AG08395 (cell line): ENCODE measurements at regions not wholly inside any gene's neighbourhood (a gene's known extent, or its start where the extent isn't known, plus 50 kb on each side); places are given as distances from the start of the nearest gene placed in this dataset.
"Not testable (repeated sequence)": the region's sequence is repeated elsewhere in the genome, so short reads cannot be mapped to it uniquely, and the experiment has no call there.

Experiments used
- DNase-seq: peaks from one replicate; pipeline ENCODE4 v3.0.0; 2012; ENCODE audit warnings: mixed read lengths, low spot score

- no peak for DNase-seq
Observed at GRCh38 chr3:8143186-8143585, 358.4 kb upstream of the LMCD1 start.

DNA sequence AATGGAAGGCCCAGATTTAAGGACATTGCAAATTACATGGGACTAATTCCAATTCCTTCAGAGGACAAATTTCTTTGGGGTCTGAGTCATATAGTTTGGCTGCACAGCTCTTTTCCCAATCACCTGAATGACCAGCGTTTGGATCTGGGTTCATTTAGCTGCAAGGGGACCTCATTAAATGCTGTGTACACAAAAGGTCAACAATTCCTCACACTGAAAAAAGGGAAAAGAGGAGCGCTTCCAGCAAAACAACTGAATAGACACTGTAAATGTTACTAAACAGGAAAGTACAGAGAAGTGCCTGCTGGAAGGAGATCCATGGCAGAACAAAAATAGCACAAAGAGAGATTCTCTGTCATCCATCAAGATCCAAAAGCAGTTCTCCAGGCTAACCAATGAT, 356.0 kb upstream of the LMCD1 start:
- no peak for DNase-seq

- DNase-seq = peak; percentile 18
Observed at GRCh38 chr3:8147711-8148110, 353.9 kb upstream of the LMCD1 start.

DNA sequence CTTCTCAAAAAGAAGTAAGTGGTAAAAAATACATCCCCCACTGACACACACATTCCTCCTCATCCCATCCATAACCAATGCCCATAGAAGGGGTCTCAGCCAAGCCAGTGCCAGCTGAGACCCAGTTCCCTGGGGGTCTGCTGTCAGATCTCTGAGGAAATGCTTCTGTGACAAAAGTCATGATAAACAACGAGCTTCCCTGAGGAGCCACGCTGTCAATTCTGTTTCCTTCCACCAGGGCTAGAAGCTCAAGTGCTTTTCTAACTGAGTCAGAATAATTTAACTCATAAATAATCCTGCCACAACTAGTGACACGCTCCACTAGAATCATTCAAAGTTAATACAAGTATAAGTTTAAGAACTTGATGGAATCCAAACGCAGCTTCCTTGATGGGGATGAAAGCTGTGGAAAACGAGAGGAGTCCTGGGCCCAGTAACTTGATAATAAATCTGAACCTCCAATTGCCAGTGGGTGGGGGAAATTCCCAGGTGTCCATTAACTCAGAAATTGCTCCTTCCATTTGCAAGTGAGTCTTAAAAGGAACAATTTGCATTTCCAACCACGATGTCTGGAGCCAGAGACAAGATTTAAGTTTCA, 348.7 kb upstream of the LMCD1 start:
- no peak for DNase-seq

DNA sequence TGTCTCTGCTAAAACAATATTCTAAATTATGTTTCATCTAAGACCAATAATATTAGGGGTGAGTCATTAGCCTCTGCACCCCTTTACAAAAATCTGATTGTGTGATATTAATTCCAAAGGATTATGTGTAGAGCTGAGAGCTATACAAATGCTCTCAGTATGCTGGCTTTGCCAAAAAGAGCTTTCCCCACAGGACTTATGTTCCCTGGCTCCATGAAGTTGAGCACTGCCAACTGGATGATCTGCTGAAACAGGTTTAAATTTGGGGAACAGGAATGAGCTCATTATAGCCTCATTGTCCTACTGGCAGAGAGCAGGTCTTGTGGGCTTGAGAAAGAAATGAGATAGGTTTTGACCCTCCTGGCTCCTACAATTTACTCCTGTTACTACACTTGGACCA, 347.8 kb upstream of the LMCD1 start:
- no peak for DNase-seq

GRCh38 chr3:8154617-8155016, 347.0 kb upstream of the LMCD1 start:
- DNase-seq = no peak

GRCh38 chr3:8156138-8156537, 345.5 kb upstream of the LMCD1 start:
- no peak for DNase-seq

GRCh38 chr3:8156831-8157230, 344.8 kb upstream of the LMCD1 start:
- DNase-seq = no peak

DNA sequence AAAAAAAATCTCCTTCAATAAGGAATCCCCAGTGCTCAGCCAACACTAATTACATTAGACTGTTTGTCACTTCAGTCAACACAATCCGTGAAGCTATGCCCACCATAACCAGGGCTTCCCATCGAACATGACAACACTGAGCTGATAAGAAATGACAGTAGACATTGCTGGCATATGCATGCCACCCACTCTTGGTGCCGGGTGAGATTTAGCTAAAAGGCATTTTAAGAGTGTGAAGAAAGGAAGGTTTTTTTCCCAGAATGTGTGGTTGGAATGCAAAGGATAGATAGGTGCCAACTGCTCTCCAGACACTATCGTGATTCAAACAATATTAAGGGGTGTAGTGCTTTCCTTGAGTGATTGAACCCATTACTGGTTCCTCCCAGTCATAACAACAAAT, 344.0 kb upstream of the LMCD1 start:
- DNase-seq = no peak

GRCh38 chr3:8164145-8164544, 337.5 kb upstream of the LMCD1 start:
- DNase-seq = no peak

GRCh38 chr3:8166014-8166413, 335.6 kb upstream of the LMCD1 start:
- no peak for DNase-seq

- no peak for DNase-seq
Observed at GRCh38 chr3:8170971-8171508, 330.6 kb upstream of the LMCD1 start.

- DNase-seq = no peak
Observed at GRCh38 chr3:8173892-8174291, 327.7 kb upstream of the LMCD1 start.

DNA sequence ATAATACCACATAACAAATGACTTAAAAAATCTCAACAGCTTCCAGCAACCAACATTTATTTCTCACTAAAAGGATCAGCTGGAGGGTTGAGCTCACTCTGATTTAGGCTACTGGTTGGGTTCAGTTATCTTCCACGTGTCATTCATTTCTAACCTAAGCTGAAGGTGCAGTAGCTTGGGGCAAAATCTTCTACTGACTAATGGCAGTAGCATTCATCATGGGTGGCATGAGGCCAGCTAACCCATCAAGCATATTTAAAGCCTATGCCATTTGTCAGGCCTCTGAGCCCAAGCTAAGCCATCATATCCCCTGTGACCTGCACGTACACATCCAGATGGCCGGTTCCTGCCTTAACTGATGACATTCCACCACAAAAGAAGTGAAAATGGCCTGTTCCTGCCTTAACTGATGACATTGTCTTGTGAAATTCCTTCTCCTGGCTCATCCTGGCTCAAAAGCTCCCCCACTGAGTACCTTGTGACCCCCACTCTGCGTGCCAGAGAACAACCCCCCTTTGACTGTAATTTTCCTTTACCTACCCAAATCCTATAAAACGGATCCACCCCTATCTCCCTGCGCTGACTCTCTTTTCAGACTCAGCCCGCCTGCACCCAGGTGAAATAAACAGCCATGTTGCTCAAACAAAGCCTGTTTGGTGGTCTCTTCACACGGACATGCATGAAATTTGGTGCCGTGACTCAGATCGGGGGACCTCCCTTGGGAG, 324.7 kb upstream of the LMCD1 start:
- not testable (repeated sequence) for DNase-seq

DNA sequence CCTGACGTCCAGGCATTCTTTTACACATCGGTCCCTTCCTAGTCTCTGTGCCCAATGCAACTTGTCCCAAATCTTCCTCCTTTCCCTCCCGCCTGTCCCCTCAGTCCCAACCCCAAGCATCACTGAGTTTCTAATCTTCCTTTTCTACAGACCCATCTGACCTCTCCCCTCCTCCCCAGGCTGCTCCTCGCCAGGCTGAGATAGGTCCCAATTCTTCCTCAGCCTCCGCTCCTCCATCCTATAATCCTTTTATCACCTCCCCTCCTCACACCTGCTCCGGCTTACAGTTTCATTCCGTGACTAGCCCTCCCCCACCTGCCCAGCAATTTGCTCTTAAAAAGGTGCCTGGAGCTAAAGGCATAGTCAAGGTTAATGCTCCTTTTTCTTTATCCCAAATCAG, 323.1 kb upstream of the LMCD1 start:
- not testable (repeated sequence) for DNase-seq

DNA sequence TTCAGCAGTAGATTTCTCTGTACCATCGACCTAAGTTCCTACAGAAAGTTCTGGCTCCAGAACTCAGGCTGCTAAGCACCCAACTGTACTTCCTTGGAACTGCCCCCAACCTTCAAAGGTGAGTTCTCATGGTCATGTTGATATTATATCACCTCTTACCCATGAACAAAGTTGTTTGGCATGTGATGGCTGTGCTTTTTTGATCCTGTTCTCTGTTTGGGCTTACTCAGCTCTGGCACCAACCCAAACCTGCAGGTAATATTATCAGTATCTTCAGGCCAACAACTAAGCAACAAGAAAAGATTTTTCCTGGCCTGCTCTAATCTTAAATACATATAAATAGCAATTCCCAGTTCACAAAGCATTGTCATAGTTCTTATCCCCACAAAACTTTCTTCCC, 318.7 kb upstream of the LMCD1 start:
- no peak for DNase-seq

GRCh38 chr3:8183627-8184026, 318.0 kb upstream of the LMCD1 start:
- no peak for DNase-seq

DNA sequence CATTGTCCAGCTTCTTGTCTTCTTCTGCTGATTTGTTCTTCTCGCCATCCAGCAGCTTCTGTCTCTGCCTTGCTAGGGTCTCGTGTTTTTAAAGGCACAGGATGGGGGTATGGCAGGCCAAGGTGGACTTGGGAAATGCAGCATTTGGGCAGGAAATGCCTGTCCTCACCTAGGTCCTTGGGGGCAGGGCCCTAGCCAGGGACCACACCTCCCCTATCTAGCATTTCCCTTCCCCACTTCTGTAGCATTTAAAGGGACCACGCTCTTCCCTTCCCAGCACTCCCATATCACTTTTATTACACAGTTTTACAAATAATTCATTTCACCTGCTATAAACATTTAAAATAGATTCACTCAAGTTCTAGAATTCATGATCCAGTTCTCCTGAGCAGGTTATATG, 315.4 kb upstream of the LMCD1 start:
- DNase-seq = no peak

DNA sequence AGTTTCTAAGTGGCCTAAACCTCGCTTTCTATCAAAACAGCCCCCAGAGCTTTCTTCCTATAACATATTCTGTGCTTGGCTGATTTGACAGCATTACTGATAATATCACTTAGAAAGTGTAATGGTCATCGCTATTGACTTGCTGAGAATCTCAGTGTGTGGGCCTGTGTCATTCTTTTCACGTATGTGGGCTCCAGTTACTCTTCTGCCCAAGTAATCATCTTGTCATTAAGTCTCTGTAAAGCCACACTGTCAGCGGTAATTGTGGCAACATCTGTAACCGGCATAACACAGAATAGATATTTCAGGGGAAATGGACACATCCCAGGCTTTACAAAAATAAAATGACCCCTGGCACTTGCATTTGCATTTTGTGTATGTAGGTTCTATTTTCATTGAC, 313.6 kb upstream of the LMCD1 start:
- no peak for DNase-seq

GRCh38 chr3:8189051-8189450, 312.6 kb upstream of the LMCD1 start:
- DNase-seq = no peak

- DNase-seq = no peak
Observed at GRCh38 chr3:8191406-8191805, 310.2 kb upstream of the LMCD1 start.

DNA sequence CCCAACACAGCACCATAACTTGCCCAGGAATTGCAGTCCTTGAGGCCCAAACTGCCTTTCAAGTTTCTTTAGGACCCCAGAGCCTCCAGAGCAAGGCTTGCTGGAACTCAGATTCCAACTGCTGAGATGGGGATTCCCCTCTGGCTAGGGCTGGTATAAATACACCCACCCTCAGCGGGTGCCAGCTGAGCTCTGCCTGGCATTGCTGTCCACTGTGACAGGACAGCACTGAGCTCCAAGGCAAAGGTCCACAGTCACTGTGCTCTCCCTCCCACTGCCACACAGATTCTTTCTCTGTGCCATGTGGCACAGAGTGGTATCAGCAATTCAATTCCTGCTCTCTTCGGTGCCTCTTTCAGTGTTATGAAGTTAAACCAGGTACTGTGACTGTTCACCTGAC, 304.2 kb upstream of the LMCD1 start:
- no peak for DNase-seq

DNA sequence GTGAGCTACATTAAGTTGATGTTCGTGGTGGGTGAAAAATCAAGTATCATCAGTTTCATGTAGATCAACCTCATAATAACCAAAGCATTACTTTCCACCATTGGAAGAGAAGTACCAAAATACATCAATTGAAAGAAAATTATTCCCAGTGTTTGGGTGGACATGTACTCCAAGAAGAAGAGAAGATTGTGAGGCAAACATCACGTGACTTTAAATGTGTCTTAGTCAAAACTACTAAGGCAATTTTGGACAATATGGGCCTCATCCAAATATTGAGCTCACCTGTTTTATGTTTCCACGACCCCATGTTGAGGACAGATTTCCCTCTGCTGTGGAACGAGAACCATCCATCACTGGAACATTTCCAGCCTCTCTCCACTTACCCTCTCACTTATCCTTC, 303.0 kb upstream of the LMCD1 start:
- DNase-seq = no peak

GRCh38 chr3:8200996-8201395, 300.6 kb upstream of the LMCD1 start:
- DNase-seq = no peak
